Epithelial cell of esophagus (primary cell): ENCODE measurements at regions not wholly inside any gene's neighbourhood (a gene's known extent, or its start where the extent isn't known, plus 50 kb on each side); places are given as distances from the start of the nearest gene placed in this dataset.
"Not testable (repeated sequence)": the region's sequence is repeated elsewhere in the genome, so short reads cannot be mapped to it uniquely, and the experiment has no call there.

ENCODE experiments used
- DNase-seq: peaks from one replicate; pipeline ENCODE4 v3.0.0; 2010; ENCODE audit warnings: low read depth
- H3K4me3 ChIP-seq: 2 replicates; pipeline ENCODE4 v1.5.1; 2011; ENCODE audit warnings: mild to moderate bottlenecking, low read length, control low read depth
- TF ChIP-seq, protein P1 (sequence below): IDR thresholded peaks from 2 replicates; pipeline ENCODE4 v1.5.1; 2011; ENCODE audit warnings: low read depth, mild to moderate bottlenecking, low read length, control low read depth, inconsistent platforms; ENCODE audit not compliant: insufficient read depth; ENCODE audit errors: missing control alignments

DNA sequence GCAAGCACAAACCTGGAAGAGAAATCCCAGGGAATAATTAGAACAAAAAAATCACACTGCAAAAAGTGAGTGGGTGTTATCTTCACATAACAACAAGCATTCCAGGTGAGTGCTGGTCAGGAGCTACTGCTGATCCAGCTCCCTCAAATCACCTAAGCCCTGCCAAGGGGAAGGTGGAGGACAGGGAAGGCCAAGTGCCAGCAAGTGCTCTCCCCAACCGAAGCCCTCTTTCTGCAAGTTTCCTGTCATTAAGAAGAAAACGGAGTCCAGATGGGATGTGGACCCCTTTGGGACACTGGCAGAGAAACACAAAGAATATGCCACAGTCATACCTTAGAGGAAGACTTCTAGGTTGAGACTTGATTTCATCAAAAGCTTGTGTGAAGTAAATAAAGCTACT lies 933.0 kb upstream of the ZNF722 start:
- H3K4me3 ChIP-seq: no peak overlapping the region
- TF ChIP-seq, protein P1, sequence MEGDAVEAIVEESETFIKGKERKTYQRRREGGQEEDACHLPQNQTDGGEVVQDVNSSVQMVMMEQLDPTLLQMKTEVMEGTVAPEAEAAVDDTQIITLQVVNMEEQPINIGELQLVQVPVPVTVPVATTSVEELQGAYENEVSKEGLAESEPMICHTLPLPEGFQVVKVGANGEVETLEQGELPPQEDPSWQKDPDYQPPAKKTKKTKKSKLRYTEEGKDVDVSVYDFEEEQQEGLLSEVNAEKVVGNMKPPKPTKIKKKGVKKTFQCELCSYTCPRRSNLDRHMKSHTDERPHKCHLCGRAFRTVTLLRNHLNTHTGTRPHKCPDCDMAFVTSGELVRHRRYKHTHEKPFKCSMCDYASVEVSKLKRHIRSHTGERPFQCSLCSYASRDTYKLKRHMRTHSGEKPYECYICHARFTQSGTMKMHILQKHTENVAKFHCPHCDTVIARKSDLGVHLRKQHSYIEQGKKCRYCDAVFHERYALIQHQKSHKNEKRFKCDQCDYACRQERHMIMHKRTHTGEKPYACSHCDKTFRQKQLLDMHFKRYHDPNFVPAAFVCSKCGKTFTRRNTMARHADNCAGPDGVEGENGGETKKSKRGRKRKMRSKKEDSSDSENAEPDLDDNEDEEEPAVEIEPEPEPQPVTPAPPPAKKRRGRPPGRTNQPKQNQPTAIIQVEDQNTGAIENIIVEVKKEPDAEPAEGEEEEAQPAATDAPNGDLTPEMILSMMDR: no peak
- no peak for DNase-seq

DNA sequence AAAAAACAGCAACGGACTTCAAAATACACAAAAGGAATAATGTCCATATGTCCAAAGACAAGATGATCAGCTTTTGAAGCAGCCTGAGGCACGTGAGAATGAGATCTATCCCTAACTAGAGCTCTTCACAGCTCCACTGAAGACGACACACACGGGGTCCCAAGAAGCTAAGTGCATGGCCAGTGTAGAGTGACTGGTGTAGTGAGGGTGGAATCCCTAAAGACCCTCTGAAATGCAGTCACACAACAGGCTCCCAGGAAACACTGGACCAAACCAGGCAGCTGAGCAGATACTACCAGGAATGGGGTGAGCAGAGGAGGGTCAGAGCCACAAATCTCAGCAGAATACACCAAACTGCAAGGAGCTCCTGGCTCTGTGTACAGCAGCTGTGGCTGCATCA lies 932.4 kb upstream of the ZNF722 start:
- not testable (repeated sequence) for H3K4me3 ChIP-seq, DNase-seq

DNA sequence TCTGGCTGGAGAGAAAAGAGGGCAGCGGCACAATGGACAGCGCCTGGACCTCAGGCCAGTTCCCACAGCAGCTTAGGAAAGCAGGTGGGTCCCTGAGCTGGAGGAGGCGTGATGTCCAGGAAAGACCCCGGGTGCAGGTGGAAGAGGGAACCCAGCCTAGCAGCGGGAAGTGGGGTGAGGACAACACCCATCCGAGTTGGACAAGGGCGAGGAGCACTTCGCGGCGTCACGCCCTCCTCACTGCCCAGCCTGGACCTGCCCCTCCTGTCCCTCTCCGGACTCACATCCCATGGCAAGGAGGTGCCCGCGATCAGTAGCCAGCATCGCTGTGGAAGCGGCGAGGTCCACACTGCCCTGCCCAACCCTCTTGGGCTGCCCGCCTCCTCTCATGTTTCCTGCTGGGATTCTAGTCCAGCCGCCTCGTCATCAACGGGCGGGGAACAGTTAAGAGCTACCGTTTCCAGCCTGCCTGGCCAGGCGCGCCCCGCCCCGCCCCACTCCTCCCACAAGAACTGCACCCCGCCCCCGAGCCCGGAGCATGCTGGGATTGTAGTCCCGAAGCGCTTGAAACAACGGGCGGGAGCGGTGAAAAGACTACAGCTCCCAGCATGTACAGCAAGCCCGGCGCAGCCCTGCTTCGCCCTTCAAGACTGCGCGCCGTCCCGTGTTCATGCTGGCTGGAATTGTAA lies 930.6 kb upstream of the ZNF722 start:
- peak; percentile 4 for DNase-seq
- no peak overlapping the region for H3K4me3 ChIP-seq
- TF ChIP-seq, protein P1: no peak

DNA sequence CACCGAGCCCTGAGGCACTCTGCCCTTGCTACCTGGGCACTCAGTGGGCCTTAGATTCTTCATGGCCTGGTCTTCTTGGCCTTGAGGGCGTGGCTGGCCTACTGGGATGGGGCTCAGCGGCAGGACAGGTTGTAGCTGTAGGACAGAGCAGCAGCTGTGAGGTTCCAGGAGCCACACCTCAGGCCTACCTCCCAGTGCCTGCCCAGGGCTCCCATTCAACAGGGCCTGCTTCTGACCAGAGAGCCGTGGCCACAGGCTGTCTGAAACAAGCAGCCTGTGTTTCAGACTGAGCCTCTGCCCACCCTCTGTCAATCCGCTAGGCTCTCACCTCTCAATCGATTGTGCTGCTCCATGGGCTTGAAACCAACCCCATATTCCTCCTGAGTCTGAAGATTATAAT lies 928.0 kb upstream of the ZNF722 start:
- TF ChIP-seq, protein P1: no peak
- DNase-seq: no peak

DNA sequence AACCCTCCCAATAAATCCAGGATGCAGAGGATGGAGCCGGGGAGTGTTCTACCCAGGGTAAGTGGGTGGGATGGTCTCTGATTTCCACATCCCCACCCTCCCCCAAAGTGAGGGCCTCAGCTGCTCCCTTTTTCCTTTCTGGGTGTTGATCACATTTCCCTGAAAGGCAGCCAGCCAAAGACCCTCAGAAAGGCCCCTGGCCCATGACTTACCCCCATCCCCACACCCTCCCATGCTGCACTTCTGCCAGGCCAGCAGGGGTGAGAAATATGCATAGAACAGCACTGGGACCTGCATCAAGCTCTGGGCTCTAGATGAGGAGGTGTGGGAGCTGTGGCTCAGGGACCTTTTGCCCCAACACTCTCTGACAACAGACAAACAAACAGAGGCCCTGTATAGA lies 927.3 kb upstream of the ZNF722 start:
- TF ChIP-seq, protein P1: no peak
- H3K4me3 ChIP-seq: no peak overlapping the region
- no peak for DNase-seq

More for the DNA sequence above, 928.0 kb upstream of the ZNF722 start:
- H3K4me3 ChIP-seq: no peak overlapping the region

DNA sequence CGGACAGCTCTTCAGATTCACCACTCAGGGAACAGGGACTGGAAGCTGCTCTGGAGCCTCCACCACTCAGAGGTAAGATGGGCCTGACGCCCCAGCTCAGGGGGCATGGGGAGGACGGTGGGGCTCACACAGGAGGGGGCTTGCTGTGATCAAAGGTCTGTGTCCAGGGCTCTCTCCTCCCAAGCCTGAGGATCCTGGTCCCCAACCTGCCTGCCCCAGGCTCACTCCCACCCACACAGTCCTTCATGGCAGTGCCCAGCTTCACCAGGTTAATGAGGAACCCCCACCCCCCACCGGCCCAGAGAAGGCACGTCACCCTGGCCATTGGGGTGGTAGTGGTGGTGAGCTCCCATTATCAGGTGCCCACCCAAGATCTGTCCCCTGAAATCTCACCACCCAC lies 926.7 kb upstream of the ZNF722 start:
- no peak overlapping the region for H3K4me3 ChIP-seq
- TF ChIP-seq, protein P1: no peak
- no peak for DNase-seq

DNA sequence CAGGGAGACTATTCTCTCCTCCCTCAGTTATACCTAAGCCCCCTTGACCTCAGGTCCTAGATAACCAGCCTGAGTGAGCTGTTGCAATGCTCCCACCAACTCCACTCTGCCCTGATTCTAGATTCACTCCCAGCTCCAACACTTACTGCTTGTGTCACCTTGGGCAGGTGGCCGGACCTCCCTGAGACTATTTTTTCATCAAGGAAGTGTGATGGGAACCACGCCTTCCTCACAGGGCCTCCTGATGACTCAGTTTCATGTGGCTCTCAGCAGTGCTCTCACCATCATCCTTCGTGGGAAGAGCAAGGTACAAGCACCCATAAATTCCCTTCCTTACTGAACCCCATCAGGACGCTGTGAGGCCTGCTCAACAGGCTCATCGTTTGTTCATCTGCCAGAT lies 925.8 kb upstream of the ZNF722 start:
- TF ChIP-seq, protein P1: no peak
- H3K4me3 ChIP-seq: no peak overlapping the region
- DNase-seq: no peak
